Fibroblast of villous mesenchyme (primary cell): ENCODE measurements at regions not wholly inside any gene's neighbourhood (a gene's known extent, or its start where the extent isn't known, plus 50 kb on each side); places are given as distances from the start of the nearest gene placed in this dataset.

Experiments used
- DNase-seq: peaks from one replicate; pipeline ENCODE4 v3.0.0-alpha.2; 2010; ENCODE audit warnings: low read depth
- H3K4me3 ChIP-seq: 2 replicates; pipeline ENCODE4 v1.5.1; 2011; ENCODE audit warnings: low read depth, mild to moderate bottlenecking, low read length
- CTCF ChIP-seq: IDR thresholded peaks from 2 replicates; pipeline ENCODE4 v1.5.1; 2012; ENCODE audit warnings: low read depth, mild to moderate bottlenecking, low read length; ENCODE audit not compliant: insufficient read depth

DNA sequence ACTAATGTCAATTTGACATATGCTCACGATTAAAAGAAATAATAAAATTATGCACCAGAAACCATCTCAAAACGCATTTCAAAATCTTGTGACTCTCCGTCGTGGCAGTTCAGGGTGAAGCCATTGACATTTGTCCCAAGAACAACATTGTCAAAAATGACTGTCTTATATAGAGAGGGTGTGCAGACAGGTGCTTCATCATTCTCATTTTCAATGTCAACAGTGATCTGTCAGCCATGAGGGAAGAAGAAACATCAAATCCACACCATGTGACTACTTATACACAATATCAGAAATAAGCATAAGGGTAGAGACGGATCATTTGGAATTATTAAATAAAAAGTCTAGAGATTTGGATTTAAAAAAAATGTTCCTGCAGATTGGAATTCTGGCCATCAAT is 65.1 kb upstream of the C3orf49 start:
- no peak for DNase-seq
- TF ChIP-seq CTCF = no peak
- no peak overlapping the region for H3K4me3 ChIP-seq

DNA sequence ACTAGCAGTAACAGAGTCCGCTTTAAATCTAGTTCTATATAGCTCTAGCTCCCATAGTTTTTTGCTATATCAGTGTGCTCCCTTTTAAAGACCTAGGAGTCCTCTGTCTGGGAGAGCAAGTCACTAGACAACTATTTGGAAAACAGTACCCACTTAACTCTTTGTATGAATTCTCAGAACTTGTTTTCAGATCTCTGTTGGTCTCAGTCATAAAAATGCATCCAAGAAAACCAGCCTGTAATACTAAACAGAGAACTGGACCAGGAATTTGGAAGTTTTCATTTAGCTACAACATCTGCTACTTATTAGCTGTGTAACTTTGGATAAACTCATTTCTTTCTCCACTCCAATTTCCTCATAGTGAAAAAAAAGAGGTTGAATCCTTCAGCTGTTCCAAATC is 56.9 kb upstream of the C3orf49 start:
- DNase-seq = peak; percentile 54
- no peak overlapping the region for H3K4me3 ChIP-seq
- no peak for TF ChIP-seq CTCF

GRCh38 chr3:63762934-63763550 is 56.1 kb upstream of the C3orf49 start:
- H3K4me3 ChIP-seq = no peak overlapping the region
- DNase-seq = peak; percentile 8
- TF ChIP-seq CTCF = no peak

DNA sequence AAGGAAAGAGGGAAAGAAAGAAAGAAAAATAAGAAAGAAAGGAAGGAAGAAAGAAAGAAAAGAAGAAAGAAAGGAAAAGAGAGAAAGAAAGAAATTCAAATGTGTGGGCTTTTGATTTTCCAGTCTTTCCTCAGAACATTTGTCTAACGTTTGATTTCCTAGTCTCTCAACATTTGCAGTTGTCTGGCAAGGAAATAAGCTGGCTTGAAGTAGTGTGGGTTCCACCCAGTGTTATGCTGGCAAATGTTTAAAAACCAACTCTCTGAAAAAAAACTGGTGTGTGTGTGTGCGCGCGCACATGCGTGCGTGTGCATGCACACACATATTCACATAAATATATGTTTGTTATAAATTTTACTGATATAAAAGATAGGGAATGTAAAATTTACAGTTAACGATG is 54.6 kb upstream of the C3orf49 start:
- no peak overlapping the region for H3K4me3 ChIP-seq
- DNase-seq = no peak
- TF ChIP-seq CTCF = no peak

DNA sequence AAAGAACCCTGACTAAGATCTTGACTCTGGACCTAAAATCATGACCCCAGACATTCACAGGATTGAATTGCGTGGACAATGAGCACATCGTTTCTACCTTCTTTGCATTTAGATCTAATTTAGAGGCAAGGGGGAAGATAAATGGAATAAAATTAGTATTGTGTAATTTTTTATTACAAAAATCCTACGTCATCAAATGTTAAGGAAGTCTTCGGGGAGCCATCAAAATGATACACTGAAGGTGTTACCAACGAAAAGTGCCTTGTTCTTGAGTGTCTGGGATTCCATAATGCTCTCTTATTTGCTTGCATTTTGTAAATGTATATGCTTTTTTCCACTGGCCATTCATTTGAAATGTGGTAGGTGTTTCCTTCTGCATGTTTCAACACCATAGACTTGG is 52.8 kb upstream of the C3orf49 start:
- TF ChIP-seq CTCF = no peak
- DNase-seq = no peak
- no peak overlapping the region for H3K4me3 ChIP-seq

DNA sequence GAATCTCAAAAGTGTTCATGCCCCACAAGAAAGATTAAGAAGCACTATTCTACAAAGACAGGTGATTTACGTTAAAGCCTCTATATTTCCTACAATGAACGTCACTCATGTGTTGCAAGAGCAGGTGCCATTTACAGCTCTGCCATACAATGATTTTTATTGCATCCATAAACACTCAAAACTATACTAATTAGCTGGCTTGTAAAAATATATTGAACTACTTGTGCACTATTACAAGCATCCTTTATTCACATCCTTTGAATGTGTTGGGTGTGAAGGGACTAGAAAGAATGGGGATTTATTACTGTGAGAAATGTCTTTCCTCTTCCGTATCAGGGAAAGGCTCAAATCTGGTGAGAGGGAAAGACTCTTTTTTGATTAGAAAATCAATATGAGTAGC is 50.7 kb upstream of the C3orf49 start:
- no peak for DNase-seq
- no peak for TF ChIP-seq CTCF
- no peak overlapping the region for H3K4me3 ChIP-seq

GRCh38 chr3:63768888-63769287 is 50.2 kb upstream of the C3orf49 start:
- H3K4me3 ChIP-seq = no peak overlapping the region
- TF ChIP-seq CTCF = no peak
- no peak for DNase-seq
